ENCODE measurements at regions not wholly inside any gene's neighbourhood (a gene's known extent, or its start where the extent isn't known, plus 50 kb on each side); places are given as distances from the start of the nearest gene placed in this dataset.
"Not testable (repeated sequence)": the region's sequence is repeated elsewhere in the genome, so short reads cannot be mapped to it uniquely, and the experiment has no call there.

DNA sequence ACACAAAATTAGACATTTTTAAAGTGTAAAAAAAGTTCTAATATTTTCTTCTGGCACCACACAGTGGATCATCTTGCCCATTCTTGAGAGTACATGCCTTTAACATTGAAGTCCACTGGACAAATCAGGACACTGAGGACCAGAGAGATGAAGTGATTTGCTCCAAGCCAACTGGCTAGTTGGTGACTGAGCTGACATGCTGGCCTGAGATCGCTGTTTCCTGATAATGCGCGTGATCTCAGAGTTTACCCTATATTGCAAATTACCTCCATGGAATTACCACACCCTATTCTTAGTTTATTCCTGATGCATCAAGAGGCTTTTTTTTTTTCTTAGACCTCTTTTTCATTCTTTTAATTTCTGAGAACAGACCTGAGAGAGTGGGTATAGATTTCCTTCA lies 432.8 kb downstream of the CD83 start:
- DNase-seq, result no peak

DNA sequence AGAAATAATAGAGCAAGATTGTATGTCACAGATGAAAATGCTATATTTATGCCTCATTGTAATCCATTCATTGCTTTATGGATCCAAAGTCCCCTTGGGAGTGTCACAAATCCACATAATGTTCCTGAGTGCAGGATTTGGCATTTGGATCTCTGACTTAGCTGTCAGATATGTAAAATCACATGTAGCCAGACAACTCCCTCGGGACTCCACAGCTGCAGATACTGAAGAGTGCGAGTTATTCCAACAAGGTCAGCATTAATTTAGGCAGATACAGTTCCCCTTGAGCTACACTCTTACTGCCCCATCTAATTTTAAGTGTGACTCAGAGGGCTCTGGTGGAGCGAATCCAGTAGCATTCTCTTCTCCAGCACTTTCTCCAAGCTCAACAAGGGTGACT lies 433.2 kb downstream of the CD83 start:
- DNase-seq, result no peak

DNA sequence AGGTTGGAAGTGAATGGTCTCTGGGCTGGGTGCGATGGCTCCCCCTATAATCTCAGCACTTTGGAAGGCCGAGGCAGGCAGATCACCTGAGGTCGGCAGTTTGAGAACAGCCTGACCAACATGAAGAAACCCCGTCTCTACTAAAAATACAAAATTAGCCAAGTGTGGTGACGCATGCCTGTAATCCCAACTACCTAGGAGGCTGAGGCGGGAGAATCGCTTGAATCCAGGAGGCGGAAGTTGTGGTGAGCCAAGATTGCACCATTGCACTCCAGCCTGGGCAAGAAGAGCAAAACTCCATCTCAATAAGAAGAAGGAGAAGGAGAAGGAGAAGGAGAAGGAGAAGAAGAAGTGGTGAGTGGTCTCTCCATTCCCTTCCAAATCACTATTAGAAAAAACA lies 434.0 kb downstream of the CD83 start:
- DNase-seq, result not testable (repeated sequence)

DNA sequence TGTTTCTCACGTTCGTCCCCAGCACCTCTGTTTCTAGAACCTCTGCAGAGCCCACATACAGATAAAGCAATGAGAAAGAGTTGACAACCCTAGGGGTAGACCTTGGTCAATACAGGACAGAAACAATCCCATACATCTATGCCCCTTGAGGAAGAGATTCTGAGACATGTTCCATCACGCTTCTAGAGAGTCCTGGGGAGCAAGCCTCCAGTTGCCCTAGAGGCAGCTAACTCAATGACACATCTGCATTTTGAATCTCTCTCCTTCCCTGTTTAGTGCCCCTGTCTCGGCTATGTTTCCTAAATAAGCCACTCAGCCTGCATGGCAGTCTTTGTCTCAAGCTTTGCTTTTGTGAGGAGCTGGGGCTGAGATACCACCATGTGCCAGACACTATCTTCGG lies 435.3 kb downstream of the CD83 start:
- DNase-seq, result no peak

DNA sequence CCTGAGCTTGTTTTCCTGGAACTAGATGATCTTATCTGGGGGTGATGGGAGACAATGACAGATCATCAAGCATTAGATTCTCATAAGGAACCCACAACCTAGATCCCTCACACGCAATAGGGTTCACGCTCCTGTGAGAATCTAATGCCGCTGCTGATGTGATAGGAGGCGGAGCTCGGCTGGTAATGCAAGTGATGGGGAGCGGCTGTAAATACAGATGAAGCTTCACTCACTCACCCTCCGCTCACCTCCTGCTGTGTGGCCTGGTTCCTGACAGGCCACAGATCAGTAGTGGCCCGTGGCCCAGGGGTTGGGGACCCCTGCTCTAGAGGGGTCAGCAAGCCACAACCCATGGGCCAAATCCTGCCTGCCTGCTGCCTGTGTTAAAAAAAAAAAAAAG lies 435.9 kb downstream of the CD83 start:
- DNase-seq, result no peak

DNA sequence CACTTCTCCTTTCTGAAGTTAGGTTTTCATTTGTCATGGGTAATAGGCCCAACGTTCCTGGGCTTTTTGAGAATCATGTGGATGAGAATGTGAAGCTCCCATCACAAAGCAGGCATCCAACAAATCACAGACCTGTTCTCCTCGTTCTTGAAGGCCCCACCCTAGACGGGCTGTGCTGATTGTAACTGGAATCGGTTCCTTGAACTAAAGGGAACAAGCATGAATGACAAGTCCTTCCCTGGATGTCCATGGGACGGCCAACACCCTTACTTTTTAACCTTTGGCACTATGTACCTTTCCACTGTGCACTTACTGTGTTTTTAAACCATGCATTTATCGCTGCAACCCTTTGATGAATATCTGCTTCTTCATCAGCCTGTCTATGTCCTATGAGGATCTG lies 438.2 kb downstream of the CD83 start:
- DNase-seq, result no peak

DNA sequence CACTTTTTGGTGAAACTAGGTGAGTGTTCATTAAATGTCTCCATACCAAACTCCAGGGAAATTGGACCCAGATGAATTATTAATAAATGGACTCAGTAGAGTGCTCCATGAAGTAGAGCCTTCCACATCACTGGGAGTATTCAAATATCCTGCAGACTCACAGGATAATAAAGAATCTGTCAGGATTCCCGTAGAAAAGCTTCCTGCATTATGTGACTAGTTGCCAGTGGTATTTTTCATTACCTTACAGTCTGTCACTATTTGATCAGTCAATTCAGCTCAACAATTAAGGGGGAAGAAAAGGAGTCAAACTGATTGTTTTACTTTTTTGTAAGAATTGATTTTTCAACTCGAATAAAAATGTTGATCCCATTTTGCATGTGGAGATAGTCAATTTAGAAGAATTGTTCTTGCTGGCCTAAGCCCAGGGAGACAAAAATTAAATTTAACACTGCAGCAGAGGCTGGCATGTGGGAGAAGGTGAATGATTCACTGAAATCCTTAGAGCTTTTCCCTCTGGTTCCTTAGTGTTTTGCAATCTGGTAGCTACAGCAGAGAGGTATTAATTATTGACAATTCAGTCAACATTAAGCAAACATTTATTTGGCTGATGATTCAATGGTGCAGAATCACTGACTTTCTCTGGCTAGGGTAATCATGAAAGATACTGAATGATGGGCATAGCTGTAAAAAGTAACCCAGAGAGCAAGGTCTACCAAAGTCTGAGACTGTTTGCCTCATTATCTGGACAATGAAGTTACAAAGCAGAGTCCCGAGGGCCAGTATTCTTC lies 442.4 kb downstream of the CD83 start:
- peak in 1 of 56 donors; percentile 0 for DNase-seq

DNA sequence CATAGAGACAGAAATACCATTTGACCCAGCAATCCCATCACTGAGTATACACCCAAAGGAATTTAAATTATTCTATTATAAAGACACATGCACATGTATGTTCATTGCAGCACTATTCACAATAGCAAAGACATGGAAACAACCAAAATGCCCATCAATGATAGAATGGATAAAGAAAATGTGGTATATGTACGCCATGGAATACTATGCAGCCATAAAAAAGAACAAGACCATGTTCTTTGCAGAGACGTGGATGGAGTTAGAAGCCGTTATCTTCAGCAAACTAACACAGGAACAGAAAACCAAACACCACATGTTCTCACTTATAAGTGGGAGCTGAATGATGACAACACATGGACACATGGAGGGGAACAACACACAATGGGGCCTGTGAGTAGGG lies 444.0 kb downstream of the CD83 start:
- DNase-seq, result not testable (repeated sequence)

DNA sequence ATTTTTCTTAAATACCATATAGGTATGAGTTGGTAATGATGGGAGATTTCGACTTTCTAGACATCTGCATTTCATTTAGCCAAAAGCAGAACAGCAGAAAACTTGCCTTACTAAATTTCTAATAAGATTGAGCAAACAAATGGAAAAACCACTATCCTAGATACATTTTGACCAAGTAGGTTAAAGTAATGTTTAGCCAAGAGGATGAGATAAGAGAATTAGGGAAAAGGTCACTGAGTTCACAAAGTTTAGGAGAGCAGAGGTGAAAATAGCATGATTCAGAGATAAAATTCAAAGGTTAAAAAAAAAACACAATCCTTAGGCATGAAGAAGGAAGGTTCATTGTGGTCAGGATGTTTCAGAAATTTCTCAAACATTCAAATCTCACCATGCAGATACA lies 450.3 kb downstream of the CD83 start:
- no peak for DNase-seq

DNA sequence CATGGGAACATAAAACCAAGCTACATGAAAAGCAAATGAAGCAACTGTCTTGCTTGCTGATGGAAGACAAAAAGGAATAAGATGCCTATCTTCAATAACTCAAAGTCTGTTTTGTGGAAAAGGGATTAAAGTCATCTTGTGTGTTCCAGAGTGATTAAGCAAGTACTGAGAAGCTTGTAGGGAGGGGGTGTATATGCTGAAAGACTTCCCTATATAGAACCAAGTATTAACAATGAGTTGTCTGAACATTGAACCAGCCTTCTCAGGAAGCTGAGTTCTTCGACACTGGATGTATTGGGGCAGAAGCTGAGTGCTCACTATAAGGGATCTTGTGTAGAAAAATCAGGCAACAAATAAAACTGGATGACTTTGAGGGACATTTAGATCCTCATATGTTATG lies 451.8 kb downstream of the CD83 start:
- DNase-seq, result no peak

DNA sequence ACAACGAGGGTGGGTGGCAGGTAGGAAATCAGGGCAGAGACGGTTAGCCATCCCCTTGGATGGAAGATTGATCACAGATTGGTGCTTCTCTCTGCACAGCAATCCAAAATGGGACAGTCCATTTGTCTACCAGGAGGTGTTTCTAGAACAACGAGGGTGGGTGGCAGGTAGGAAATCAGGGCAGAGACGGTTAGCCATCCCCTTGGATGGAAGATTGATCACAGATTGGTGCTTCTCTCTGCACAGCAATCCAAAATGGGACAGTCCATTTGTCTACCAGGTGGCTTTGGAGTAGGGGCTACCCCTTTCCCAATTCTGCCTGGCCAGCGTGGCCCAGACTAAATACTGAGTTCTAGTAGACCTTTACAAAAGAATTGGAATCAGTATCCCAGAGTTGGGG lies 452.3 kb downstream of the CD83 start:
- not testable (repeated sequence) for DNase-seq

DNA sequence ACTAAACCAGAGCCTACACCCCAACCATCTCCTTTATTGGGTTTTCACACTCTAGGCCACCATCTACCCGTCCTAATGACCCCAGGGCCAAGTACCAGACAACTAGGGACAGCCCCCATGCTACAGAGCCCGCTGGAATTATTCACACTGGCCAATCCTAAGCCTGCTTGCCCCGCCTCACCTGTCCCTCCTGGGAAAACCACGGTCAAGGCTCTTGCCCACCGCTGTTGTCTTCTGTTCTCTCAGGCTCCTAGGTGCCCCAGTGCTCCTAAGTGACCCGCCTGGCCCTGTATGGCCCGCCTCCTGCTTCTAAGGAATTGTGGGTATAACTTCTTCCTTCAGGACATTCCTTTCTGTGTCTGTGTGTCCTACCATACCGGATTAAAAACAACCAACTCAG lies 453.4 kb downstream of the CD83 start:
- no peak for DNase-seq

DNA sequence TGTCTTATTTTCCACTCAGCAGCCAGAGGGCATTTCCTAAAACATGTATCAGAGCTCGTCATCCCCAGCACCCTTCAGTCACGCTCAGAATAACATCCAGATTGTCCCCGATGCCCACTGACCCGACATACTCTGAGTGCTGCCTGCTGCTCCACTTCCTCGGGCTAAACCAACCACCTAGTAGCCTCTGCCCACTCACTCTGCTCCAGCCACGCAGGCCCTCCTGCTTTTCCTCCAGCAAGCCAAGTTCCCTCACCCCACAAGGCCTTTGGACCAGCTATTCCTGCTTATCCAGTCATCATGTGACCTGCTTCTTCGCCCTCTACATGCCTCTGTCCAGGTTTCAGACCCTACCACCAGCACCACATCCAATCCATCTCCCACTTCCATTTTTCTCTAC lies 454.2 kb downstream of the CD83 start:
- DNase-seq, result no peak

DNA sequence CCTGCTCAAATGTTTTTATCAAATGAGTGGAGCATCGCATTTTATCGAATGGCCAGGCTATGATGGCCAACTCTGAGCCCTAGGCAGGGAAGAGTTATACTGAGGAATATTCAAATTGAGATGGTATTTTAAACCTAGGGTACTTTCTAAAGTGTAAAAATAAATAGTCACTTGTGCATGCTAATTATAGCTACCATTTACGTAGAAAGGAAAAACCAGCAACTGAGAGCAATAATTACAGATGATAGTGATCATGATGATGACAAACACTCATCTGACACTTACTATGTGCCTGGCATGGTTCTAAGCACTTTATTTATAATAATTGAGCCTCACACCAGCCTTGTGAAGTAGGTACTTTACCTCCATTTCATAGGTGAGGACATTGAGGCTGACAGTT lies 455.7 kb downstream of the CD83 start:
- DNase-seq, result no peak

DNA sequence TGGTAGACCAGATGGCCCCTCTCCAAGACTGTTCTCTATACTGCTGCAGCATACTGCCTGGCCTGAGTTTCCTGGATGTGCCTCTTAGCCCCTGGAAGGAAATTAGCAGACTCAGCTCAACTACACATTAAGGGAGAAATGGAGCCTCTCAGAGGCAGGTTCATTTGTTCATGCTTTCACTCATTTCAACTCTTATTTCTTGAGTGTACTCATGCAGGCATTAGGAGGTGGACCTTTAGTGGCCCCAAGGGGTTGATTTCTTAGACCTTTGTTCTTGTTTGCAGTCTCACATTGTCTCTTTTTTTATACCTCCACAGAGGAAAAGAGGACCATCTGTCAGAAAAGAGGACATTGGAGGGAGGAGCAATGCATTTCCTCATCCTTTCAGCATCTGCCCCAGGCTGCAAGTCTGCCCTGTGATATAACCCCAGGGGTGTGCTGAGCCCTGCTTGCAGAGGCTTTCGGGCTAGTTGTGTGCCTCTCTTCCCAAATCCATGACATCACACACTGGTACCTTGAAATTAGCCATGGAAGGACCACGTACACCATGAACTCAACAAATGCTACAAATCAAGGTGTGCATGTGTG lies 456.2 kb downstream of the CD83 start:
- DNase-seq, result no peak

DNA sequence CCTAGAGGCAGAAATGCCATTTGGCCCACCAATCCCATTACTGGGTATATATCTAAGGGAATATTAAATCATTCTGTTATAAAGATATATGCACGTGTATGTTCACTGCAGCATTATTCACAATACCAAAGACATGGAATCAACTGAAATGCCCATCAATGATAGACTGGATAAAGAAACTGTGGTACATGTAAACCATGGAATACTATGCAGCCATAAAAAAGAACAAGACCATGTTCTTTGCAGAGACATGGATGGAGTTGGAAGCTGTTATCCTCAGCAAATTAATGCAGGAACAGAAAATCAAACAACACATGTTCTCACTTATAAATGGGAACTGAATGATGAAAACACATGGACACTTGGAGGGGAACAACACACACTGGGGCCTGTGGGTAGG lies 458.4 kb downstream of the CD83 start:
- no peak for DNase-seq

DNA sequence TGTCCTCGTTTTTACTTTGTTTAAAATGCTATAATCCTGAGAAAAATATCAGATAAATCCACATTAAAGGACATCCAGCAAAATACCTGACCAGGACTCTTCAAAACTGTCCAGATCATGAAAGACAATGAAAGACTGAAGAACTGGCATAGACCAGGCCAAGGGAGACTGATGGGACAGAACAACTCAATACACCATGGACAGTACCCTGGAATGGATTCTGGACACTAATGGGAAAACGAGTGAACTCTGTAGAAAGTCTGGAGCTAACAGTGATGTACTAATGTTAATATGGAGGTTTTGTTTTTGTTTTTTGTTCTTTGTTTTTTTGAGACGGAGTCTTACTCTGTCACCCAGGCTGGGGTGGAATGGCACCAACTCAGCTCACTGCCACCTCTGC lies 461.4 kb downstream of the CD83 start:
- no peak for DNase-seq

DNA sequence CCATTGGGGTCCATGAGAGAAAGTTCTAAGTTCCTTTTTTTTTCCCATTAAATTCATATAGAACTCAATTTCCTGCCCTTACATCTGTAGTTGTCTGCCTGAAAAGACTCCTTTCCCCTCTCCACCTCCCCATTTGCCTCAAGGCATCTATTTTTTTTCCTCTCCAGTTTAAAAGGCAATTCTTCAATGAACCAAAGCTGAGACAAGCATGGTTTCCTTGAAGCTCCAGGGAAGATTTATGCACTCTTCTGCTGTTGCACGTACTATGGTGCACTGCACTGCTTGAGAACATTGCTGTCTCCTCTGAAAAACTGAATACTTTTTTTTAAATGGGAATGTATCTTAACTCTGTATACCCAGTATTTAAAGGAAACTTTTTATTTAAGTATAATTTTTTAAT lies 465.2 kb downstream of the CD83 start:
- DNase-seq, result no peak

DNA sequence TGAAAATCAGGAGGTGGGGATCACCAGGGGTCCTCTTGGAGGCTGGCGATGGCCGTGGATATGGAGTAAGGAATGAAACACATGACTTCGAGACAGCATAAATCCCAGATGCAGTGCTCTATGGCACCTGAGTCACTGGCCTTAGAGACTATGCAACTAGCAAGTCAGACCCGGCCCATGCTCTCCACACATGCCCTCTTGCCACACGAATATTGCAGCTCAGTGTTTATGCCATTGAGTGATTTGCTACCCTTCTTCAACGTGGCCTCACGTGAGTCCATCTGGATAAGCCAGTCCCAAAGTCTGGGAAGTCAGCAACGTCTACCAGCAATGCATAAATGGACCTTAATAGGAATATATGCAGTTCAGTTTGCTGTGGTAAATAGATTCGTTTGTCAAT lies 466.3 kb downstream of the CD83 start:
- no peak for DNase-seq

DNA sequence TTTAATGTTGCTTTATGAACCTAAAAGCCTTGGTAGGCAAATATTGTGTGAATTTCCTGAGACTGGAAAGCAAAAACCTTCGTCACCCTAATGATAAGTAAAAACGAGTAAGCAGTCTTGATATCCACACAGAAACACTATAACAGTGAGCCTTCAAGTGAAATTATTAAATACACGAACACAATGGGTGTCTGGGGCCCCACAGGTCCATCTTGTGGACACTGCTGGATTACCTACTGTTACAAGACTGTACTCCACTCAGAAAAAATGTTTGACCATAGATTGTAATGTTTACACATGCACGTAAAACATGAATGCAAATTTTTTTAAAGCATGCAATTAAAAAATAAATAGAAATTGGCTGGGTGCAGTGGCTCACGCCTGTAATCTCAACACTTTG lies 466.9 kb downstream of the CD83 start:
- DNase-seq, result no peak

DNA sequence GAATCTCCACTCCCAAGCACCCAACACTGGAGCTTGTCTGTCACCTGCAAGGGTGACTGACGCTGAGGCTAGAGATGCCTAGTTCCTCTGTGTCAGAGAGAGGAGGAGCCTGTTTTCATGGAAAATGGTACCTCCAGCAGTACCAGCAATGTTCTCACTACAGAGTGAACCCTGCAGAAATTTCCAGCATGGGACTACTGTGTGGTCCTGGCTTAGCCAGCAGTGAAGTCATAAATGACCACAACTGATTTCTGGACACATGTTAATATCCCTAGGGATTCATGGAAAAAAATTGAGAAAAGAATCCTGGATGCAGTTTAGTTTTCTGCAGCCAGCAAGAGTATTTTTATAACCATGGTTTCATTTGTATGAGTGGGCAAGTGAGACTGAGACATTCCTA lies 468.1 kb downstream of the CD83 start:
- DNase-seq, result no peak

DNA sequence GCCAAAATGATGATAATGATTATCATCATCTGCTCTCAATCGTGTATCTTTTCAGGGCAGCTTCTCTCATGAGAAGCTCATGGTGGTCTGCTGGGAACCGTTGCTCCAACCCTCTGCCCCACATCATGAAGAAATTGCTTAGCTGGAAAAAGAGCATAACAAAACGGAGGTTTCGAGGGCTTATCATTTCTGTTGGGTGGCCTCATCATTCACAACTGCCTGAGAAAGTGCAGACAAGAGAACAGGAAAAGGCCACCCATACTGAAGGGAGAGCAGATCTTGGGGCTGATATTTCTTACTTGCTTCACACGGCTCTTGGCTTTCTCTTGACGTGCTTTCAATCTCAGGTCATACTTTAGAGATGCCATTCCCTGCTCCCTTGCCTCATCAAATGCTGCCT lies 471.6 kb downstream of the CD83 start:
- DNase-seq, result no peak

DNA sequence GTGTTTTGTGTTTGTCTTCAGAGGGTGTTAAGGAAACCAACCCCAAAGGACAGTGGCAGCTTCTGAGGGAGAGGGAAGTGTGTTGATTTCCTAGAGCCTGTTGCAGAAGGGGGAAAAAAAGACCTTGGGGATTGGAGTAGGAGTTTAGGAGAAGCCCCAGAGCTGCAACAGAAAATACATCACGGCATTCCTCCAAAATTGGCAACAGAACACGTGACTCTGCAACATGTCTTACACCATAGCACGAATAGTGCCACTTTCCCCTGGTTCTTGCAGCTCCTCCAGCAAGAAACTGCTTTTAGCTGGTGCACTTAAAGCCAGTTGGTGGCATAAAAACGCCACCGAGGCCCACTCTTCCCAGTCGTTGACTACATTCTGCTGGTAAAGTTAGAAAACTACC lies 473.0 kb downstream of the CD83 start:
- no peak for DNase-seq

DNA sequence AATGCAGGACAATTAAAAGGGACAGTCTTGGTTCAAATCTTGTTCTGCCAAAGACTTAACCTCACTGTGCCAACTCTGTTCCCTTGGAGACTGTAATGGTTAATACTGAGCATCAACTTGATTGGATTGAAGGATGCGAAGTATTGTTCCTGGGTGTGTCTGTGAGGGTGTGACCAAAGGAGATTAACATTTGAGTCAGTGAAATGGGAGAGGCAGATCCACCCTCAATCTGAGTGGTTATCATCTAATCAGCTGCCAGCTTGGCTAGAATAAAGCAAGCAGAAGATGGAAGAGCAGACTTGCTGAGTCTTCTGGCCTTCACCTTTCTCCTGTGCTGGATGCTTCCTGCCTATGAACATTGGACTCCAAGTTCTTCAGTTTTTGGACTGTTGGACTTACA lies 474.4 kb downstream of the CD83 start:
- DNase-seq, result no peak

All from amygdala (tissue), 56 donors.